NB4 (cell line): ENCODE measurements at regions not wholly inside any gene's neighbourhood (a gene's known extent, or its start where the extent isn't known, plus 50 kb on each side); places are given as distances from the start of the nearest gene placed in this dataset.
"Not testable (repeated sequence)": the region's sequence is repeated elsewhere in the genome, so short reads cannot be mapped to it uniquely, and the experiment has no call there.

Experiments
- DNase-seq: peaks from one replicate; pipeline ENCODE4 v3.0.0; 2010; ENCODE audit warnings: low read depth
- H3K4me3 ChIP-seq: one replicate; pipeline ENCODE4 v1.5.1; 2011; ENCODE audit warnings: mild to moderate bottlenecking, low read depth, low read length, moderate library complexity
- MYC ChIP-seq: IDR thresholded peaks from 2 replicates; pipeline ENCODE4 v1.6.1; 2011; ENCODE audit warnings: low read depth, low read length
- POLR2A ChIP-seq: IDR thresholded peaks from 2 replicates; pipeline ENCODE4 v1.6.1; 2011; ENCODE audit warnings: mild to moderate bottlenecking; ENCODE audit not compliant: insufficient read length; ENCODE audit errors: extremely low read depth
- TF ChIP-seq, protein P1 (sequence below): IDR thresholded peaks from 2 replicates; pipeline ENCODE4 v1.6.1; 2011; ENCODE audit warnings: low read depth, low read length
- TF ChIP-seq, protein P2 (sequence below): IDR thresholded peaks from one replicate; pipeline ENCODE4 v1.5.1; 2012; ENCODE audit warnings: low read depth, low read length

DNA sequence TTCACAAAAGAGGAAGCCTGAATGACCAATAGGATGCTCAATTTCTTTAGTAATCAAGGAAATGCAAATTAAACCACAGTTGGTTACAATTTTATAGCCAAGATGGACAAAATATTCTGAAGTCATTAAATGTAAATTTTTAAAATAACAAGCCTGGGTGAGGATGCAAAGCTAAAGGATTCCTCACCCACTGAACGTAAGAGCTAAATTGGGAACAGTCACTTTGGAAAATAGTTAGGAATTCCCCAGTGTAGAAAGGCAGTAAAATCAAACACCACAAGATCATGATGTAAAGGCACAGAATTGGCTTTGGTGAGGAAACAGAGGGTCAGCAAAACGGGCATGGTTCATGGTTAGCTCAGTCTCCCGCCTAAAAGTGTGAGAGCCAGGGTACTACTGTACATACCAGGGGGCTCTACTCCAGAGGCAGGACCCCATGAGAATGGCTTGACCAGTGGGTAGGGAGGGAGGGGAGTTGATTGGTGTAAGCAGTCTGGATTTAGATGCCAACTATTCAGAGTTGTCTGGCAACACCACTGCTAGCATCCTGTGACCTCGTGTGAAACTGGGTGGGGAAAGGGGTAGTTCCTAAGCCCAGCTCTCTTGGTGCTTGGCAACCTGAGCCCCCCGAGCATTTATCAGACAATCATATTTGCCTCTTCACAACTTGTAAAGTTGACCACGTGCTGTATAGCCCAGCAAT is 213.4 kb upstream of the EGLN3 start:
- no peak overlapping the region for H3K4me3 ChIP-seq
- no peak for TF ChIP-seq POLR2A
- TF ChIP-seq, protein P1, sequence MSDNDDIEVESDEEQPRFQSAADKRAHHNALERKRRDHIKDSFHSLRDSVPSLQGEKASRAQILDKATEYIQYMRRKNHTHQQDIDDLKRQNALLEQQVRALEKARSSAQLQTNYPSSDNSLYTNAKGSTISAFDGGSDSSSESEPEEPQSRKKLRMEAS: no peak
- TF ChIP-seq, protein P2, sequence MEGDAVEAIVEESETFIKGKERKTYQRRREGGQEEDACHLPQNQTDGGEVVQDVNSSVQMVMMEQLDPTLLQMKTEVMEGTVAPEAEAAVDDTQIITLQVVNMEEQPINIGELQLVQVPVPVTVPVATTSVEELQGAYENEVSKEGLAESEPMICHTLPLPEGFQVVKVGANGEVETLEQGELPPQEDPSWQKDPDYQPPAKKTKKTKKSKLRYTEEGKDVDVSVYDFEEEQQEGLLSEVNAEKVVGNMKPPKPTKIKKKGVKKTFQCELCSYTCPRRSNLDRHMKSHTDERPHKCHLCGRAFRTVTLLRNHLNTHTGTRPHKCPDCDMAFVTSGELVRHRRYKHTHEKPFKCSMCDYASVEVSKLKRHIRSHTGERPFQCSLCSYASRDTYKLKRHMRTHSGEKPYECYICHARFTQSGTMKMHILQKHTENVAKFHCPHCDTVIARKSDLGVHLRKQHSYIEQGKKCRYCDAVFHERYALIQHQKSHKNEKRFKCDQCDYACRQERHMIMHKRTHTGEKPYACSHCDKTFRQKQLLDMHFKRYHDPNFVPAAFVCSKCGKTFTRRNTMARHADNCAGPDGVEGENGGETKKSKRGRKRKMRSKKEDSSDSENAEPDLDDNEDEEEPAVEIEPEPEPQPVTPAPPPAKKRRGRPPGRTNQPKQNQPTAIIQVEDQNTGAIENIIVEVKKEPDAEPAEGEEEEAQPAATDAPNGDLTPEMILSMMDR: no peak
- no peak for TF ChIP-seq MYC
- DNase-seq: no peak

DNA sequence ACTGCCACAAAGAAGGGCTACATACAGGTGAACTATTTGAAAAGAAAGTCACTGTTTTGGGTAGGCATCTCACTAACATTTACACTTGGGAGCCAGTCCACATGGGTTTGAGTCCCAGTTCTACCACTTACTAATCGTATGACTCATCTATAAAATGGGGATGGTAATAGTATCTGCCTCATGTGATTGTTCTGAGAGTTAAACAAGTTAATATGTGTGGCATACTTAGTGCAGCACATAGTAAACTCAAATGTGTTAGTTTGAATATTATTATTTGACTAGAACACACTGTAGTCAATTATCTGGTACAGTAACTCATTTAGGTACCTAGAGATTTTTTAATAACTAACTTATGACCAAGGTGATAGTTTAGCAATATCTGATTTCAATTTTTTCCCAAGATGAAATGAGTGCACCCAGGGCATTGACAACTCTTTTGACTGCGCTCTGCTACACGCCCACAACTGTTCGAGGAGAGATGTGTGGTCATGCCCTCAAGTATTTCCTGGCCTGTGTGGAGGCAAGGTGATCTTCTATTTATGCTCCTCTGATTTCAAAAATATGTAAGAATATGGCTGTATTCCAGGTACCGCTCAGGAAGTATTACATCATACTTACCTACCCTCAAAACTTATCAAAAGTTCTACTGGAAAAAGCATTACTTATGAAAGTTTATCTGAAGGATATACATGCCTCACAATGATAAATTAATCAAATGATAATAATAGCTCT is 210.6 kb upstream of the EGLN3 start:
- DNase-seq: no peak
- H3K4me3 ChIP-seq: no peak overlapping the region
- TF ChIP-seq, protein P2: no peak
- TF ChIP-seq, protein P1: no peak
- no peak for TF ChIP-seq MYC
- TF ChIP-seq POLR2A: no peak

DNA sequence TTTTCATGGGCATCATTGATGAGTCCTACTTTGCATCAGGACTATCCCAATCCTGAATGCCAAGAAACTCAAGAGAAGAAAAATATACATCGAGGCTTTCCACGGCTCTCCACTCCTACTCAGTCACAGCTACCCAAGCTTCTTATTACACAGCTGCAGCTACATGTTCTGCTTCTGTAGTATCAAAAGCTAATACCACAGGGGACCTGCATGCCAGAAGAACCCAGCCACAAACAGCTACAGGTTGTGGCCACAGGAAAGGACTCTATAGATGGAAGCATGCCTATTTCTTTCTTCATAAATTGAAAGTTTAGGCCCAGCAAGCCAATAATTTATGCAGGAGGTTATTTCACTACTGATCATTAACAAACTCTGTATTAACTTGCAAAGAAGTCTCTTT is 209.7 kb upstream of the EGLN3 start:
- H3K4me3 ChIP-seq: no peak overlapping the region
- DNase-seq: no peak
- TF ChIP-seq, protein P1: no peak
- no peak for TF ChIP-seq POLR2A
- TF ChIP-seq, protein P2: no peak

DNA sequence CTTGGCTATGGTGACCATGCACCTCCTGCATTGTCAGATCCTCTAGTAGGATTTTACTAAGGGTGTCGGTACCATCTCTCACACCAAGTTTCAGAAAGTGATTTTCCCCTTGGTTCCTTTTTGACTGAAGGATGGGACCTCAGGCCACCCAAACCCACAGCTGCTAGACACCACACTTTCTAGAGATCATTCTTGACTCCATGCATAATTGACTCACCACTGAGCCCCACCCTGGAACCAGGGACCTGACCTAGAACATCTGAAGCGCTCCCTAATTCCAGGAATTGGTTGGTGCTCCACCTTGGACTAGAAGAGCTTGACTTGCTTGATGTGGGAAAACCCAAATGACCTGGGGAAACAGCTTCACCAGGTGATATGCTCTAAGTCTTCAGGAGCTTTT is 206.8 kb upstream of the EGLN3 start:
- H3K4me3 ChIP-seq: no peak overlapping the region
- DNase-seq: no peak
- TF ChIP-seq, protein P1: no peak
- TF ChIP-seq, protein P2: no peak
- TF ChIP-seq POLR2A: no peak

DNA sequence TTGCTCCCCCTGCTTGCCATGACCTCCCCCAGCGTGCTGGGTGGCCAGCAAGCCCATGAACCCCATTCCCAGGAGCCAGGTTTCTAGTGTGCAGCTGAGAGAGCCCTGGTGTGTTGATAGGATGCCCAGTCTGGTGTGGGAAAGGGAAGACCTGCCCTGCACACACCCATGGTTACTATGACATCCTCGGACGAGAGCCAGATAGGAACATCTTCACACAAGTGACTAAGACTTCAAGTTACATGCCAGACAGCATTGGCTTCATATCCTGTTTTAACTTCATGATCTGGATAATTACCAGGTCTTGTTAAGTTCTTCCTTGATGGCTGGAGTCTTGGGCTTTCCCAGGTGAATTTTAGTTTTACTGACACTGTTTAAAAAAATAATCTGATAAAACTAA is 196.6 kb upstream of the EGLN3 start:
- no peak for DNase-seq
- H3K4me3 ChIP-seq: no peak overlapping the region
- TF ChIP-seq POLR2A: no peak
- TF ChIP-seq, protein P2: no peak
- no peak for TF ChIP-seq MYC
- TF ChIP-seq, protein P1: no peak

DNA sequence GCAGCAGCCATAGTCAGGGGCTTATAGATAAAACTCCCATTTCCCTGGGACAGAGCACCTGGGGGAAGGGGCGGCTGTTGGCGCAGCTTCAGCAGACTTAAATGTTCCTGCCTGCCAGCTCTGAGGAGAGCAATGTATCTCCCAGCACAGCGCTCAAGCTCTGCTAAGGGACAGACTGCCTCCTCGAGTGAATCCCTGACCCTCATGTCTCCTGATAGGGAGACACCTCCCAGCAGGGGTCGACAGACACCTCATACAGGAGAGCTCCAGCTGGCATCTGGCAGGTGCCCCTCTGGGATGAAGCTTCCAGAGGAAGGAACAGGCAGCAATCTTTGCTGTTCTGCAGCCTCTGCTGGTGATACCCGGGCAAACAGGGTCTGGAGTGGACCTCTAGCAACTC is 189.3 kb upstream of the EGLN3 start:
- not testable (repeated sequence) for DNase-seq, H3K4me3 ChIP-seq

DNA sequence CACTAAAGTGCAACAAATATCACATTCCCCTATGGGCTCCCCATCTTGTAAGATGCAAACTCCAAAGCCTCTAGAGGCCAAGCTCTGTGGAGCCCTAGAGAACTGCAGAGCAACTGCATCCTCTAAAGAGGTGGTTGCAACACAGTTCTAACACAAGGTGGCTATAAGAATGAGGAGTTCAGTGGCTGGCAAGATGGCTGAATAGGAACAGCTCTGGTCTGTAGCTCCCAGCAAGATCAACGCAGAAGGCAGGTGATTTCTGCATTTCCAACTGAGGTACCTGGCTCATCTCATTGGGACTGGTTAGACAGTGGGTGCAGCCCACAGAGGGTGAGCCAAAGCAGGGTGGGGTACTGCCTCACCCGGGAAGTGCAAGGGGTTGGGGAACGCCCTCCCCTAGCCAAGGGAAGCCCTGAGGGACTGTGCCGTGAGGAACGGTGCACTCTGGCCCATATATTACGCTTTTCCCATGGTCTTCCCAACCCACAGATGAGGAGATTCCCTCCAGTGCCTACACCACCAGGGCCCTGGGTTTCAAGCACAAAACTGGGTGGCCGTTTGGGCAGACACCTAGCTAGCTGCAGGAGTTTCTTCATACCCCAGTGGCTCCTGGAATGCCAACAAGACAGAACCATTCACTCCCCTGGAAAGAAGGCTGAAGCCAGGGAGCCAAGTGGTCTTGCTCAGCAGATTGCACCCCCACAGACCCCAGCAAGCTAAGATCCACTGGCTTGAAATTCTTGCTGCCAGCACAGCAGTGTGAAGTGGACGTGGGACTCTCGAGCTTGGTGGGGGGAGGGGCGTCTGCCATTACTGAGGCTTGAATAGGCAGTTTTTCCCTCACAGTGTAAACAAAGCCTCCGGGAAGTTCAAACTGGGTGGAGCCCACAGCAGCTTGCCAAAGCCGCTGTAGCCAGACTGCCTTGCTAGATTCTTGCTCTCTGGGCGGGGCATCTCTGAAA is 188.6 kb upstream of the EGLN3 start:
- DNase-seq, H3K4me3 ChIP-seq: not testable (repeated sequence)
